ENCODE measurements at regions not wholly inside any gene's neighbourhood (a gene's known extent, or its start where the extent isn't known, plus 50 kb on each side); places are given as distances from the start of the nearest gene placed in this dataset.

DNA sequence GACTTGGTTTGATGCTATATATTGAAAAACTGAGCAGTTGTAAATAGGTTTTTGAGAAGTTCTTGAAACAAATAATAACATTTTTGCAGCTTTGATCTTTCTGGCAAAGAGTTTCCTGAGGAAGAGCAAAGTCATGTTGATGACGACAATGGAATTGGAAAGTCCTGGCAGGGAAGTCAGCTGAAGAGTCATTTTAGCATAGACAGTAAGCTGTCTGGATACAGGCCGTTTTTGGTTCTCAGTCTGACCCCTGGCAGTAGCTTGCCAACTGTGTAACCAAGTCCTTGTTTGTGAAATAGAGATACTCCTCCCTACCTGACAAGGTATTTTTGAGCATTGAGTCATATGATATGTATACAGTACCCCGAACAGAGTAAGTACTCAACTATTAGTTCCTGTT lies 193.3 kb downstream of the C11orf91 start:
- TF ChIP-seq CTCF (IDR thresholded peaks at IDR 0.05; ENCODE audit: control insufficient read depth, extremely low read depth, insufficient read depth), result no peak
- no peak for DNase-seq (ENCODE audit: low read depth)
- no peak overlapping the region for H3K4me3 ChIP-seq (ENCODE audit: low read depth, low read length)

DNA sequence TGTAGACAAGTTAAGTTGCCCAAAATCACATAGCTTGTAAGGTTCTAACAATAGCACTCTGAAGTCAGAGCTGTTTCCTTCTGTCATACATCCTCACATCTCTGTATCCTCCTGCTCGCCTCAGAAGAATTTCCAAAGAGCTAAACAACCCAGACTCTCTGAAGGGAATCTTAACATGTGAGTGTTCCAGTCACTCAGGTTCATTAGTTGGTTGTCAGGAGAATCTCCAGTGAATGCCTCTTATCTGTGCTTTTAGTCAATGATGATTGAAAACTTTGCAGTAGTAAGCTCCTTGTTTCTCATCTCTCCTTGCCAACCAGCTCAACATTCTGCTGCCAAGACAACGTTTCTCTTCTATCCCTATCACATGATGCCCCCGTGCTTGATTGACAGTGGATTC lies 195.5 kb downstream of the C11orf91 start:
- H3K4me3 ChIP-seq (ENCODE audit: low read depth, low read length), result no peak overlapping the region
- no peak for DNase-seq (ENCODE audit: low read depth)

DNA sequence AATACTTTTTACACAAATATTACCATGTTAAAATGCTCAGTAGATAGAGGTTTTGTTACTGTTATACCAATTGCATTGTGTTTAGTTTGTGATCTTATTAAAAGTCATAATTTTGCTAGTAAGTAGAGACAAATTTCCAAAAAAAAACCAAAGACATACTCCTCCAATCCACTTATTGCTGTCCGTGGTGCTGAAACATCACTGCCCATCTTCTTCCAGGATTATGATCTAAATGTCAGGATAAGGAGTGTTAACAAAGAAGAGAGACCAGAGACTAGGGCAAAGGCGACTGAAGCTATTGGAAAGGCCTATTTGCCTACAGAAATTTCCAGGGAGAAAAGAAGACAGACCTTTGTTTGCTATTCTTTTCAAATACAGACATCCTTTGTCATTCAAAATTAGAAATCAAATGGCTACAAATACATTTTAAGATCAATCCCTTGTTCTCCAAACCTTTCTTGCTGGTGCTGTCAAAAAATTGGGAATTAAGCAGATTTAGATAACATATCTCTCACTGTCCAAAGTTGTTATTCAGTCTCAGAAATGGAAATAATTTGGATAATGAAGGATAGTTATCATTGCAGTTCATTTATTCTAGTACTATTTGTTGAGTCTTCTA lies 199.7 kb downstream of the C11orf91 start:
- H3K4me3 ChIP-seq (ENCODE audit: low read depth, low read length), result no peak overlapping the region
- TF ChIP-seq CTCF (IDR thresholded peaks at IDR 0.05; ENCODE audit: control insufficient read depth, extremely low read depth, insufficient read depth), result no peak
- peak; percentile 7 for DNase-seq (ENCODE audit: low read depth)

More for the DNA sequence above, 195.5 kb downstream of the C11orf91 start:
- TF ChIP-seq CTCF (IDR thresholded peaks at IDR 0.05; ENCODE audit: control insufficient read depth, extremely low read depth, insufficient read depth), result no peak

DNA sequence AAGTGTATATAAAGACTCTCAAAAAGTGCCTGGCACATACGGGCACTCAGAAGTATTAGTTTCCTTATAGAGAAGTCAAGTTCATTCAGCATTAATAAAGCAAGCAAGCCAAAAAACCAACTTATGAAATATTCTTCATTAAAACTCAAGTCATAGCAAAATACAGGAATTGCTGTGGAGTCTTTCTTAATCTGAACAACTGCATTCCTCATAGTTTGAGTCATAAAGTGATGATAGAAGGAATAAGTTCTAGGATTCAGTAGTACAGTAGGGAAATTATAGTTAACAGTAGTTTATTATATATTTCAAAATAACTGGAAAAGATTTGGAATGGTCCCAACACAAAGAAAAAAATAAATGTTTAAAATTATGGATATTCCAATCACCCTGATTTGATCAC lies 200.3 kb downstream of the C11orf91 start:
- no peak overlapping the region for H3K4me3 ChIP-seq (ENCODE audit: low read depth, low read length)
- TF ChIP-seq CTCF (IDR thresholded peaks at IDR 0.05; ENCODE audit: control insufficient read depth, extremely low read depth, insufficient read depth), result no peak
- DNase-seq (ENCODE audit: low read depth), result no peak

GRCh38 chr11:33492596-33492995 lies 208.0 kb downstream of the C11orf91 start:
- no peak overlapping the region for H3K4me3 ChIP-seq (ENCODE audit: low read depth, low read length)
- DNase-seq (ENCODE audit: low read depth), result no peak
- TF ChIP-seq CTCF (IDR thresholded peaks at IDR 0.05; ENCODE audit: control insufficient read depth, extremely low read depth, insufficient read depth), result no peak

- no peak for TF ChIP-seq CTCF (IDR thresholded peaks at IDR 0.05; ENCODE audit: control insufficient read depth, extremely low read depth, insufficient read depth)
- DNase-seq (ENCODE audit: low read depth), result no peak
- no peak overlapping the region for H3K4me3 ChIP-seq (ENCODE audit: low read depth, low read length)
Observed at GRCh38 chr11:33490842-33491370, 209.7 kb downstream of the C11orf91 start.

- TF ChIP-seq CTCF (IDR thresholded peaks at IDR 0.05; ENCODE audit: control insufficient read depth, extremely low read depth, insufficient read depth), result no peak
- DNase-seq (ENCODE audit: low read depth), result no peak
- no peak overlapping the region for H3K4me3 ChIP-seq (ENCODE audit: low read depth, low read length)
Observed at GRCh38 chr11:33488971-33489370, 211.7 kb downstream of the C11orf91 start.
